ENCODE measurements at regions not wholly inside any gene's neighbourhood (a gene's known extent, or its start where the extent isn't known, plus 50 kb on each side); places are given as distances from the start of the nearest gene placed in this dataset.
A peak's percentile ranks its signal among the peaks of the same experiment; 100 is the strongest.

GRCh38 chr2:8118940-8119781 lies 562.7 kb upstream of the ID2 start (continued):
- no peak for TF ChIP-seq SP1 (IDR thresholded peaks at IDR 0.05)
- peak in 1 of 2 donors; percentile 31 for TF ChIP-seq RAD21 (IDR thresholded peaks at IDR 0.05)
- no peak for TF ChIP-seq CTCF (IDR thresholded peaks at IDR 0.05; ENCODE audit: low read depth, low read length, missing input control)
- TF ChIP-seq HNF4A (conservative IDR thresholded peaks at IDR 0.05) = no peak
- TF ChIP-seq JUND (IDR thresholded peaks at IDR 0.05) = no peak

GRCh38 chr2:8119782-8120505 lies 561.9 kb upstream of the ID2 start:
- Histone ChIP-seq H3K36me3 (ENCODE audit: control insufficient read depth in 4 of 4, insufficient read depth in 3 of 4, low read depth in 1 of 4, low read length in 3 of 4) (no peaks in the 10 kb centered on the region), H3K27me3 (ENCODE audit: control insufficient read depth in 4 of 4, insufficient read depth in 4 of 4, low read length in 3 of 4) (no peaks in the 10 kb centered on the region), H3K4me3 (ENCODE audit: low read depth in 1 of 3, low read length in 3 of 3) (peak overlapping the region in 2 of 3 donors; percentile 6 to 24), H3K4me1 (ENCODE audit: control insufficient read depth in 4 of 4, insufficient read depth in 4 of 4, low read length in 3 of 4) (peaks cover 3 to 40% (median 9%) of the 10 kb centered on the region in 4 donors), H3K9me3 (ENCODE audit: control insufficient read depth in 4 of 4, low read length in 3 of 4) (no peaks in the 10 kb centered on the region), H3K27ac (ENCODE audit: low read depth in 1 of 2, low read length in 2 of 2) (peak overlapping the region; percentile 98), H3K9ac (ENCODE audit: low read depth in 1 of 2, low read length in 2 of 2) (peak overlapping the region; percentile 78 to 94)
- 17% methylated on average over 9 of the region's 9 CpGs for WGBS
- peak; percentile 57 for TF ChIP-seq FOXA2 (IDR thresholded peaks at IDR 0.05)
- TF ChIP-seq MAX (IDR thresholded peaks at IDR 0.05) = peak; percentile 79
- peak; percentile 91 for TF ChIP-seq REST (IDR thresholded peaks at IDR 0.05)
- no peak for TF ChIP-seq NR2F2 (IDR thresholded peaks at IDR 0.05)
- TF ChIP-seq EGR1 (IDR thresholded peaks at IDR 0.05; ENCODE audit: low read depth in 2 of 2) = peak; percentile 13 to 70
- peak; percentile 79 to 82 for TF ChIP-seq HNF4A (conservative IDR thresholded peaks at IDR 0.05)
- TF ChIP-seq SP1 (IDR thresholded peaks at IDR 0.05) = peak; percentile 76
- TF ChIP-seq RXRA (IDR thresholded peaks at IDR 0.05) = peak in 1 of 2 donors; percentile 94
- TF ChIP-seq RAD21 (IDR thresholded peaks at IDR 0.05) = peak in 1 of 2 donors; percentile 58
- TF ChIP-seq YY1 (IDR thresholded peaks at IDR 0.05) = peak; percentile 77
- no peak for TF ChIP-seq HNF4G (IDR thresholded peaks at IDR 0.05)
- peak; percentile 96 for TF ChIP-seq TAF1 (conservative IDR thresholded peaks at IDR 0.05)
- TF ChIP-seq CTCF (IDR thresholded peaks at IDR 0.05; ENCODE audit: low read depth, low read length, missing input control) = no peak
- TF ChIP-seq GABPA (IDR thresholded peaks at IDR 0.05 in 1 of 2, conservative IDR thresholded peaks at IDR 0.05 in 1 of 2) = no peak
- TF ChIP-seq JUND (IDR thresholded peaks at IDR 0.05) = peak; percentile 63 to 93
- no peak for TF ChIP-seq ATF3 (IDR thresholded peaks at IDR 0.05)
- peak; percentile 53 for TF ChIP-seq FOXA1 (IDR thresholded peaks at IDR 0.05)
- TF ChIP-seq ZBTB33 (IDR thresholded peaks at IDR 0.05) = peak; percentile 80
- no peak for DNase-seq (ENCODE audit: low spot score)
